SK-N-SH treated with all-trans-retinoic acid at 6 μM for 48 hours (cell line): ENCODE measurements at regions not wholly inside any gene's neighbourhood (a gene's known extent, or its start where the extent isn't known, plus 50 kb on each side); places are given as distances from the start of the nearest gene placed in this dataset.

ENCODE experiments used
- ATAC-seq: fragments of 200-7000 bp; cut with Tn5 transposase; 3 replicates; pipeline ENCODE4 v1.9.1; 2020; ENCODE audit warnings: mild to moderate bottlenecking, moderate library complexity
- ARNTL ChIP-seq: fragments of 450-650 bp; formaldehyde crosslinking; IDR thresholded peaks from 2 replicates; pipeline ENCODE4 v1.5.0; 2020; ENCODE audit warnings: low read depth, mild to moderate bottlenecking, moderate library complexity, borderline replicate concordance
- BACH2 ChIP-seq: fragments of 250-450 bp; sonication (Bioruptor Pico); IDR thresholded peaks from 2 replicates; pipeline ENCODE4 v1.9.0; 2021; ENCODE audit warnings: mild to moderate bottlenecking, borderline replicate concordance
- CSDC2 ChIP-seq: fragments of 250-450 bp; sonication (Bioruptor Pico); IDR thresholded peaks from 2 replicates; pipeline ENCODE4 v1.5.0; 2020; ENCODE audit warnings: mild to moderate bottlenecking, moderate library complexity
- GLIS3 ChIP-seq: fragments of 250-450 bp; sonication (Bioruptor Pico); IDR thresholded peaks from 2 replicates; pipeline ENCODE4 v1.5.0; 2020; ENCODE audit warnings: mild to moderate bottlenecking, moderate library complexity
- ISL1 ChIP-seq: fragments of 250-450 bp; sonication (Bioruptor Pico); IDR thresholded peaks from 2 replicates; pipeline ENCODE4 v2.1.2; 2022; ENCODE audit warnings: mild to moderate bottlenecking, moderate library complexity
- PPARA ChIP-seq: fragments of 250-450 bp; sonication (Bioruptor Pico); IDR thresholded peaks from 2 replicates; pipeline ENCODE4 v1.5.0; 2020; ENCODE audit warnings: mild to moderate bottlenecking, borderline replicate concordance
- RARB ChIP-seq: fragments of 250-450 bp; sonication (Bioruptor Pico); IDR thresholded peaks from 2 replicates; pipeline ENCODE4 v1.8.0; 2021; ENCODE audit warnings: mild to moderate bottlenecking, moderate library complexity
- SNAI2 ChIP-seq: fragments of 250-450 bp; sonication (Bioruptor Pico); IDR thresholded peaks from 2 replicates; pipeline ENCODE4 v1.5.0; 2020; ENCODE audit warnings: mild to moderate bottlenecking, moderate library complexity
- TCF4 ChIP-seq: fragments of 250-450 bp; sonication (Bioruptor Pico); IDR thresholded peaks from 2 replicates; pipeline ENCODE4 v1.8.0; 2021; ENCODE audit warnings: mild to moderate bottlenecking, moderate library complexity, borderline replicate concordance
- TOX ChIP-seq: fragments of 250-450 bp; sonication (Bioruptor Pico); IDR thresholded peaks from 2 replicates; pipeline ENCODE4 v1.8.0; 2021; ENCODE audit warnings: mild to moderate bottlenecking, moderate library complexity, borderline replicate concordance
- TSHZ2 ChIP-seq: fragments of 250-450 bp; sonication (Bioruptor Pico); IDR thresholded peaks from 2 replicates; pipeline ENCODE4 v1.5.0; 2020; ENCODE audit warnings: mild to moderate bottlenecking, moderate library complexity
- ZFP3 ChIP-seq: fragments of 250-450 bp; sonication (Bioruptor Pico); IDR thresholded peaks from 2 replicates; pipeline ENCODE4 v1.5.0; 2020; ENCODE audit warnings: mild to moderate bottlenecking, moderate library complexity
- ZFP30 ChIP-seq: fragments of 450-650 bp; formaldehyde crosslinking; IDR thresholded peaks from 2 replicates; pipeline ENCODE4 v1.5.0; 2022; ENCODE audit warnings: mild to moderate bottlenecking, moderate library complexity
- ZNF565 ChIP-seq: fragments of 450-650 bp; formaldehyde crosslinking; conservative IDR thresholded peaks from 2 replicates; pipeline ENCODE4 v1.5.0; 2020; ENCODE audit warnings: low read depth, mild to moderate bottlenecking, moderate library complexity
- ZNF70 ChIP-seq: fragments of 450-650 bp; formaldehyde crosslinking; IDR thresholded peaks from 2 replicates; pipeline ENCODE4 v1.5.0; 2020; ENCODE audit warnings: mild to moderate bottlenecking, moderate library complexity
- ZNF8 ChIP-seq: fragments of 450-650 bp; formaldehyde crosslinking; IDR thresholded peaks from 2 replicates; pipeline ENCODE4 v1.5.0; 2020; ENCODE audit warnings: mild to moderate bottlenecking, moderate library complexity
- TF ChIP-seq, protein P1 (sequence below): fragments of 250-450 bp; sonication (Bioruptor Pico); IDR thresholded peaks from 2 replicates; pipeline ENCODE4 v1.5.1; 2020; ENCODE audit warnings: low read depth, mild to moderate bottlenecking, moderate library complexity
- TF ChIP-seq, protein P2 (sequence below): fragments of 250-450 bp; sonication (Bioruptor Pico); IDR thresholded peaks from 2 replicates; pipeline ENCODE4 v1.8.0; 2021; ENCODE audit warnings: low read depth, mild to moderate bottlenecking, moderate library complexity, borderline replicate concordance

- TF ChIP-seq RARB (CRISPR knock-in tag) (no peak), TSHZ2 (CRISPR knock-in tag) (no peak), TOX (CRISPR knock-in tag) (no peak), ZNF70 (CRISPR knock-in tag) (no peak), CSDC2 (CRISPR knock-in tag) (no peak), ZFP30 (no peak), TCF4 (CRISPR knock-in tag) (no peak), GLIS3 (no peak), ZNF8 (CRISPR knock-in tag) (no peak)
- no peak for ATAC-seq
Measured at GRCh38 chr16:87144232-87144631, 173.0 kb downstream of the C16orf95 start.

DNA sequence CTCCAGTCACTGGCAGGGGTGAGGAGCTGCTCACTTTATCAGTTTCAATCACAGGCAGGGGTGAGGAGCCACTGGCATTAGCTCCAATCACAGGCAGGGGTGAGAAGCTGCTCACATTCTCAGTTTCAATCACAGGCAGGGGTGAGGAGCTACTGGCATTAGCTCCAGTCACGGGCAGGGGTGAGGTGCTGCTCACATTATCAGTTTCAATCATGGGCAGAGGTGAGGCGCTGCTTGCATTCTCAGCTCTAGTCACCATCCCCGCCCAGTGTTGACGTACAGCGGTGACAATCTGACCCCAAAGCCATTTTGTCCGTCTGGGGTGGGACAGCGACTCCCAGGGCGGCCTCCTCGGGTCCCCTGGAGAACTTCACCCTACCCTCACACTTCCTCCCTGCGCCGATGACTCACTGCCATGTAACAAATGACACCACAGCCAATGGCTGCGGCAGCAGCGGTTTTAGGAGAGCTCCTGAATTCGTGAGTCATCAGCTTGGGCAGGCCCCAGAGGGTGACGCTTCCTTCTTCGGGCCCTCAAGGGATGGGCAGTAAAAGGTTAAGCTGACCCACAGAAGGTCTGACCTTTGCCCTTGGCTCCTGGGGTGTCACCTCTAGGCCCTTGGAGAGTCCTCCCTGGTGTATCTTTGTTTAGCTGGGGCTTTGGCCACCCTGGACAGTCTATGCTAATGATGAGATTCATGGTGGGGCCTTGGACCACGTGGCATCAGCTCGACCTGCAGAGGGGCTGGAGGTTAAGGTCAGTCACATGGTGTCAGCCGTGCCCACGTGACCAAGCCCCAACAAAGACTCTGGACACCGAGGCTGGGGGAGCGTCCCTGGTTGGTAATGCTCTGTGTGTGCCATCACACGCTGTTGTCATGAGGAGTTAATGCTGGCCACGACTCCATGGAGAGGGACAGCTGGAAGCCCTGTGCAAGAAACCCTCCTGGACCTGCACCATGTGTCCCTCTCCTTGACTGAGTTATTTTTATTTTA is 171.7 kb downstream of the C16orf95 start:
- TF ChIP-seq PPARA (CRISPR knock-in tag) = no peak
- TF ChIP-seq RARB (CRISPR knock-in tag) = no peak
- no peak for TF ChIP-seq ZNF565 (CRISPR knock-in tag)
- no peak for ATAC-seq

- ATAC-seq = no peak
- TF ChIP-seq TOX (CRISPR knock-in tag) (no peak), ARNTL (no peak), SNAI2 (CRISPR knock-in tag) (no peak), ZFP30 (no peak), ZFP3 (CRISPR knock-in tag) (no peak)
- TF ChIP-seq, protein P1, sequence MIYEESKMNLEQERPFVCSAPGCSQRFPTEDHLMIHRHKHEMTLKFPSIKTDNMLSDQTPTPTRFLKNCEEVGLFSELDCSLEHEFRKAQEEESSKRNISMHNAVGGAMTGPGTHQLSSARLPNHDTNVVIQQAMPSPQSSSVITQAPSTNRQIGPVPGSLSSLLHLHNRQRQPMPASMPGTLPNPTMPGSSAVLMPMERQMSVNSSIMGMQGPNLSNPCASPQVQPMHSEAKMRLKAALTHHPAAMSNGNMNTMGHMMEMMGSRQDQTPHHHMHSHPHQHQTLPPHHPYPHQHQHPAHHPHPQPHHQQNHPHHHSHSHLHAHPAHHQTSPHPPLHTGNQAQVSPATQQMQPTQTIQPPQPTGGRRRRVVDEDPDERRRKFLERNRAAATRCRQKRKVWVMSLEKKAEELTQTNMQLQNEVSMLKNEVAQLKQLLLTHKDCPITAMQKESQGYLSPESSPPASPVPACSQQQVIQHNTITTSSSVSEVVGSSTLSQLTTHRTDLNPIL (CRISPR knock-in tag) = no peak
Measured at GRCh38 chr16:87146676-87147075, 170.5 kb downstream of the C16orf95 start.

- TF ChIP-seq ISL1 = no peak
- TF ChIP-seq GLIS3 = no peak
- no peak for TF ChIP-seq ZFP30
- ATAC-seq = no peak
Measured at GRCh38 chr16:87149051-87149450, 168.1 kb downstream of the C16orf95 start.

GRCh38 chr16:87150262-87150661 is 166.9 kb downstream of the C16orf95 start:
- ATAC-seq = no peak
- TF ChIP-seq ZNF565 (CRISPR knock-in tag) (no peak), ARNTL (no peak), ISL1 (no peak), PPARA (CRISPR knock-in tag) (no peak), ZNF70 (CRISPR knock-in tag) (no peak), GLIS3 (no peak), TCF4 (CRISPR knock-in tag) (no peak), BACH2 (CRISPR knock-in tag) (no peak), TOX (CRISPR knock-in tag) (no peak)
- TF ChIP-seq, protein P2, sequence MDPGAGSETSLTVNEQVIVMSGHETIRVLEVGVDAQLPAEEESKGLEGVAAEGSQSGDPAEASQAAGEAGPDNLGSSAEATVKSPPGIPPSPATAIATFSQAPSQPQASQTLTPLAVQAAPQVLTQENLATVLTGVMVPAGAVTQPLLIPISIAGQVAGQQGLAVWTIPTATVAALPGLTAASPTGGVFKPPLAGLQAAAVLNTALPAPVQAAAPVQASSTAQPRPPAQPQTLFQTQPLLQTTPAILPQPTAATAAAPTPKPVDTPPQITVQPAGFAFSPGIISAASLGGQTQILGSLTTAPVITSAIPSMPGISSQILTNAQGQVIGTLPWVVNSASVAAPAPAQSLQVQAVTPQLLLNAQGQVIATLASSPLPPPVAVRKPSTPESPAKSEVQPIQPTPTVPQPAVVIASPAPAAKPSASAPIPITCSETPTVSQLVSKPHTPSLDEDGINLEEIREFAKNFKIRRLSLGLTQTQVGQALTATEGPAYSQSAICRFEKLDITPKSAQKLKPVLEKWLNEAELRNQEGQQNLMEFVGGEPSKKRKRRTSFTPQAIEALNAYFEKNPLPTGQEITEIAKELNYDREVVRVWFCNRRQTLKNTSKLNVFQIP (CRISPR knock-in tag) = no peak
